ENCODE measurements at regions not wholly inside any gene's neighbourhood (a gene's known extent, or its start where the extent isn't known, plus 50 kb on each side); places are given as distances from the start of the nearest gene placed in this dataset.

DNA sequence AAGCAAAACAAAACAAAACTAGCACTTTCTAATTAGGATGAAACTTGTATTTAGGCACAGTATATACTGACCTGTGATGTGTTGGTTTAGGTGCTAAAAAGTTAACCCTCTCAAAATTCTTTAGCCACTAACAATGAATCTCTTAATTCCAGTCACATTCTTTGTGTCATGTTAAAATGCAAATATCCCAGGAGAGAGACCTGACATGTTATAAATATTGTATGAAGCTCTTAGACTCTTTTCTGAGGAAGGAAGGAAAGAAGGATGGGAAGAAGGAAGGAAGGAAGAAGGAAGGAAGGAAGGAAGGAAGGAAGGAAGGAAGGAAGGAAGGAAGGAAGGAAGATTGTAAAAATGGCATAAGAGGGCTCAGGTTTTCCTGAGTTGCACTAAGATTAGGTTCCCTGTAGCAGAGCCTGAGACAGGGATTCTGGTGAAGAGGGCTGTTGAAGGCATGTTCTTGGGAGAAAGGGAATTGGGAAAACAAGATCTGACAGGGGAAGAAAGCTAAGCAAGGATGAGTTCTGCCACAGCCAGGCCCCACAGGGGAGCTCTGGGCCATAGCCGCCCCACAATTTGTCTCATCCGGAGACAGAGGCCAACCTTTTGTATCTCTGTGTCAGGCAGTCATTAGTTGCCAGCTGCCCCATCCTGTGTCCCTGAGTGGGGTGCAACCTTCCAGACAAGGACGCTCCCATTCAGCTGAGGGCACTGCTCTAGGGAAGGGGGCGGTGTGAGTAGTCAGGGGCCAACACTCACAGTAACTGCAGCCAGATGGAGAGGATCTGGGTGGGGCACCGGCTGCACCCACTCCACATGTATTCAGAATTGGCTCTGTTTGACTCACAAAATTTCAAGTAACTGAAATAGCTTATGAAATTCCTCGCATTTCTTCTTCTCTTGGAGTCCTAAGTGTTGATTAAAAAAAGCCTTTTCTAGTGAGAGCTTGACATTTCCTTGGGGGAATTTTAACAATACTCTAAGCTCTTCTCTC lies 189.3 kb upstream of the ARG1 start:
- H3K27me3 ChIP-seq = no peaks in the 10 kb centered on the region
- no peaks in the 10 kb centered on the region for H3K9me3 ChIP-seq
- no peak overlapping the region for H3K4me3 ChIP-seq
- DNase-seq = no peak
- no peaks in the 10 kb centered on the region for H3K4me1 ChIP-seq (ENCODE audit: insufficient read depth)
- intact Hi-C loops (cut with DNase I) = no loop called here
- no peak for TF ChIP-seq EP300 (IDR thresholded peaks at IDR 0.05)
- TF ChIP-seq, protein P1, sequence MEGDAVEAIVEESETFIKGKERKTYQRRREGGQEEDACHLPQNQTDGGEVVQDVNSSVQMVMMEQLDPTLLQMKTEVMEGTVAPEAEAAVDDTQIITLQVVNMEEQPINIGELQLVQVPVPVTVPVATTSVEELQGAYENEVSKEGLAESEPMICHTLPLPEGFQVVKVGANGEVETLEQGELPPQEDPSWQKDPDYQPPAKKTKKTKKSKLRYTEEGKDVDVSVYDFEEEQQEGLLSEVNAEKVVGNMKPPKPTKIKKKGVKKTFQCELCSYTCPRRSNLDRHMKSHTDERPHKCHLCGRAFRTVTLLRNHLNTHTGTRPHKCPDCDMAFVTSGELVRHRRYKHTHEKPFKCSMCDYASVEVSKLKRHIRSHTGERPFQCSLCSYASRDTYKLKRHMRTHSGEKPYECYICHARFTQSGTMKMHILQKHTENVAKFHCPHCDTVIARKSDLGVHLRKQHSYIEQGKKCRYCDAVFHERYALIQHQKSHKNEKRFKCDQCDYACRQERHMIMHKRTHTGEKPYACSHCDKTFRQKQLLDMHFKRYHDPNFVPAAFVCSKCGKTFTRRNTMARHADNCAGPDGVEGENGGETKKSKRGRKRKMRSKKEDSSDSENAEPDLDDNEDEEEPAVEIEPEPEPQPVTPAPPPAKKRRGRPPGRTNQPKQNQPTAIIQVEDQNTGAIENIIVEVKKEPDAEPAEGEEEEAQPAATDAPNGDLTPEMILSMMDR (IDR thresholded peaks at IDR 0.05) = no peak
- no peak for TF ChIP-seq POLR2A (IDR thresholded peaks at IDR 0.05)
- H3K36me3 ChIP-seq = no peaks in the 10 kb centered on the region
- 37 to 56% (median 50%) methylated on average over 6 of the region's 6 CpGs for WGBS, 3 donors
- H3K27ac ChIP-seq = no peak overlapping the region

DNA sequence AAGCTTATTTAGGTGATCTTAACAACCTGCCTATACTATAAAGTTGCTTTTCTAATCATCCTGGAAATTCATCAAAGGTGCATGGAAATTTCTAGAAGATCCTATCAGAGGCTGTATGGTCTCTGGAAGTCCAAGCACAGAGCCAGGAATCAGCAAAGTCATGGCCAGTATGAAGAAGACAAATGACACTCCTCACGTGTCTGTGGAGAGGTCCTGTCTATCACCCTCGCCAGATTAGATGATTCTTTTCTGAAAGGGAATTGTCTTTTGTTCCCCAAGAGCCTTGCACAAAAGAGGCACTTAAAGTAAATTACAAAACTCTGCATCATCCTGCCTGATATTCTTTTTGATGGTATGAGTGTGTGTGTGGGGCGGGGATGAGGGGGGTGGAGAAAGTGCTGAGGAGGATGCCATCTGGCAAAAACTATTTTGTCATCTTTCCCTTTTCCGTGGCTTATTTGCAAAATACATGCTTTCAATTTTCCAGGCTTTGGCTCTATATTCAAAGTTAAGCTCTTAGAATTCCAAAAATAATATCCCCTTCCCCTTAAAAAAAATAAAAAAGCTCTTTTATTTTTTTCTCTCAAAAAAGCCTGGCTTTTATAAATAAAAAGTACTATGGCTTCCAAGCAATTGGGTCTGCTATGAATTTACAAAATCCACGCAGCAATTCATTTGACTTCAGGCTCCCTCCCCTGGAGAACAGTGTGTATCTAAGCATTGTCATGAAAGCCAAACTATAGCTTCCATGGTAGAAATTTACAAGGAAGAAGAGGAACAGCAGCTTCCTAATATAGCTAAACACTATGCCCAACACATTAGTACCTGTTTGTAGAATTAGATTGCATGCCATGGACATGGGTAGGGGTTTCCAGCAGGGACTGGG lies 185.2 kb upstream of the ARG1 start:
- H3K9me3 ChIP-seq = no peaks in the 10 kb centered on the region

DNA sequence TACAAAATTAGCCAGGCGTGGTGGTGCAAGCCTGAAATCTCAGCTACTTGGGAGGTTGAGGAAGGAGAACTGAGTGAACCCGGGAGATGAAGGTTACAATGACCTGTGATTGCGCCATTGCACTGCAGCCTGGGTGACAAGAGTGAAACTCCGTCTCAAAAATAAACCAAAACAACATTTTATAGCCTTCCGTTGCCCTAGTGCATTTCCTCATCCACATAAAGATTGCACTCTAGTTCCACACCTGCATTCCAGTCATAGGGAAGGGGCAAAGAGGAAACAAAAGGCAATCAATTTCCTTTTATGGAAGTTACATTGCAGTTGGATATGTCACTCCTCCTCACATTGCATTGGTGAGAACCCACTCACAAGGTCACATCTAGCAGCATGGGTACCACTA lies 182.7 kb upstream of the ARG1 start:
- Histone ChIP-seq H3K27ac (no peak overlapping the region), H3K4me1 (ENCODE audit: insufficient read depth) (no peaks in the 10 kb centered on the region), H3K4me3 (no peak overlapping the region), H3K27me3 (no peaks in the 10 kb centered on the region), H3K36me3 (no peaks in the 10 kb centered on the region), H3K9me3 (no peaks in the 10 kb centered on the region)
- intact Hi-C loops (cut with DNase I) = no loop called here
- TF ChIP-seq EP300 (IDR thresholded peaks at IDR 0.05) (no peak), POLR2A (IDR thresholded peaks at IDR 0.05) (no peak)
- TF ChIP-seq, protein P1 (IDR thresholded peaks at IDR 0.05) = no peak
- 89 to 94% (median 92%) methylated on average over 5 of the region's 5 CpGs for WGBS, 3 donors
- DNase-seq = no peak

More for the DNA sequence above, 185.2 kb upstream of the ARG1 start:
- Histone ChIP-seq H3K36me3 (no peaks in the 10 kb centered on the region), H3K27ac (no peak overlapping the region), H3K27me3 (no peaks in the 10 kb centered on the region), H3K4me3 (no peak overlapping the region), H3K4me1 (ENCODE audit: insufficient read depth) (no peaks in the 10 kb centered on the region)
- DNase-seq = no peak
- 18 to 35% (median 24%) methylated on average over 5 of the region's 5 CpGs for WGBS, 3 donors
- intact Hi-C loops (cut with DNase I) = no loop called here
- TF ChIP-seq POLR2A (IDR thresholded peaks at IDR 0.05) = no peak
- TF ChIP-seq EP300 (IDR thresholded peaks at IDR 0.05) = no peak
- TF ChIP-seq, protein P1 (IDR thresholded peaks at IDR 0.05) = no peak

DNA sequence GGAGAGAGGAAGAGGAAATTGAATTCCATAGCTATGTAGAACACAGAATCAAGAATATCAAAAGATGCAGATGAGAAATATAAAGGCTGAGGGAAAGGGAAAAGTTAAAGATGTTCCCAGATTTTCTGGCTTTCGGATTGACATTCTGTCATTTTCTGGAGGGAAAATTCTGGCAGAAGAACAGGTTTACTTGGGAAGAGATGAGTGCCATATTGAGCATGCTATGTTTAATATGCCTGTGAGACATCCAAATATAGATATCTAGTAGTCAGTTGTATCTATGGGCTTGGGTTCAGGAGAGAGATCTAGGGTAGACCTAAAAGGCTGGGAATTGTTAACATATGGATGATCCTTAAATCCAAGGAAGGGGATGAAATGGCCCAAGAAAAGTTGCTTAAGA lies 181.9 kb upstream of the ARG1 start:
- H3K4me1 ChIP-seq (ENCODE audit: insufficient read depth) = no peaks in the 10 kb centered on the region
- DNase-seq = no peak
- intact Hi-C loops (cut with DNase I) = no loop called here
- TF ChIP-seq POLR2A (IDR thresholded peaks at IDR 0.05) (no peak), EP300 (IDR thresholded peaks at IDR 0.05) (no peak)
- TF ChIP-seq, protein P1 (IDR thresholded peaks at IDR 0.05) = no peak
- H3K4me3 ChIP-seq = no peak overlapping the region
- no peaks in the 10 kb centered on the region for H3K36me3 ChIP-seq
- 93 to 98% (median 96%) methylated on average over 1 of the region's 1 CpG for WGBS, 3 donors
- no peaks in the 10 kb centered on the region for H3K27me3 ChIP-seq
- no peaks in the 10 kb centered on the region for H3K9me3 ChIP-seq
- H3K27ac ChIP-seq = no peak overlapping the region

Data from ovary (tissue), 7 donors.